HG02840 (cell line): ENCODE measurements at regions not wholly inside any gene's neighbourhood (a gene's known extent, or its start where the extent isn't known, plus 50 kb on each side); places are given as distances from the start of the nearest gene placed in this dataset.

Source experiments
- ATAC-seq: cut with Tn5 transposase; IDR thresholded peaks from one replicate; pipeline ENCODE4 v1.9.1; 2021; ENCODE audit warnings: mild to moderate bottlenecking, moderate library complexity, moderate number of reproducible peaks; ENCODE audit not compliant: unreplicated experiment, low FRiP score

DNA sequence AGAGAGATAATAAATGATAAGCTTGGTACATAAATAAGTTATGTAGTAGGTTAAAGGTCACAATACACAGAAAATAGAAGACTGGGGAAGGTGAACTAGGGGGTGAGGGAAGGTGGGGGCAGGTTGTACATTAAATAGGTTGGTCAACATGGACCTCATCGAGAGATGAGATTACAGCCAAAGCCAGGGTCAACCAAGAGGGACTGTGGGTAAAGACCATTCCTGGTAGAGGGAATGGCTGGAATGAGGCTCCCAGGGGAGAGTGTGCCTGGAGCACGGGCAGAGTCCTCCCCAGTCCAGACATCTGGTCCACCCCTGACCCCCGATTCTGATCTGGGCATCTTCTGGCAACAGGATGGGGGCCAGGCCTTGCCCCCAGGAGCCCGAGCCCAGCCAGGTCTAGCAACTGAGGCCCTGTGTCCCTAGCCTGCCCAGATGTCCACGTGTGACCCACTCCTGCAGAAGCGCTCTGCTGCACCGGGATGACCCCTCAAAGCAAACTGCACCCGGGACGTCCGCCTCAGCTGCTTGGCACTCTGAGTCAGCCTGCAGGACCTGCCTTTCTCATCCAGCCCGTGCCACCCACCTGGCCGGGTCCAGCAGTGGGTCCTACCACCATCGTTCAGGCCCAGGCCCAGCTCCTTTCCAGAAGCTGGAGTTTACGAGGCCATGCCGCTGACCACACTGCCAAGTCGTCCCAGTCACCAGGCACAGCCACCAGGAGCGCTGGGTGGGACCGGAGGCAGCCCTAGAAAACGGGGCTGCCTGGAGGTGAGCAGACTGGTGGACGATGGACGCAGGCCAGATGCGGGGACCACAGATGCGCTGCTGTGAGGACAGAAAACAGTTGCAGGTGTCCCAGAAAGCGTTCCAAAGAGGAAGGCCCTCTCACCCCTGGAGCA lies 56.2 kb upstream of the ID2 start:
- no peak for ATAC-seq

DNA sequence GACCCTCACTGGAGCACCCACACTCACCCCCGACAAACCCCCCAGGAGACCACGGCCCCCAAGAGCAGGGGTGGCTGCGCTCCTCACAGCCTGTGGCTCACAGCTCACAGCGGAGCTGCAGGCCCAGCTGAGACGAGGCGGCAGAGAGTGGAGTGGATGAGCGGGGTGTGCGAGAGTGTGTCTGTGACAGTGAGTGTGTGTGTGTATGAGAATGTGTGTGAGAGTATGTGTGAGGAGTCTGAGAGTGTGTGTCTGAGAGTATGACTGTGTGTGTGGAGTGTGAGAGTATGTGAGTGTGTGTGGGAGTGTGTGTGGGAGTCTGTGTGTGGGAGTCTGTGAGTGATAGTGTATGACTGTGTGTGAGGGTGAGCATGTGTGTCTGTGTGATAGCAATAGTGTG lies 55.3 kb upstream of the ID2 start:
- ATAC-seq, result no peak

DNA sequence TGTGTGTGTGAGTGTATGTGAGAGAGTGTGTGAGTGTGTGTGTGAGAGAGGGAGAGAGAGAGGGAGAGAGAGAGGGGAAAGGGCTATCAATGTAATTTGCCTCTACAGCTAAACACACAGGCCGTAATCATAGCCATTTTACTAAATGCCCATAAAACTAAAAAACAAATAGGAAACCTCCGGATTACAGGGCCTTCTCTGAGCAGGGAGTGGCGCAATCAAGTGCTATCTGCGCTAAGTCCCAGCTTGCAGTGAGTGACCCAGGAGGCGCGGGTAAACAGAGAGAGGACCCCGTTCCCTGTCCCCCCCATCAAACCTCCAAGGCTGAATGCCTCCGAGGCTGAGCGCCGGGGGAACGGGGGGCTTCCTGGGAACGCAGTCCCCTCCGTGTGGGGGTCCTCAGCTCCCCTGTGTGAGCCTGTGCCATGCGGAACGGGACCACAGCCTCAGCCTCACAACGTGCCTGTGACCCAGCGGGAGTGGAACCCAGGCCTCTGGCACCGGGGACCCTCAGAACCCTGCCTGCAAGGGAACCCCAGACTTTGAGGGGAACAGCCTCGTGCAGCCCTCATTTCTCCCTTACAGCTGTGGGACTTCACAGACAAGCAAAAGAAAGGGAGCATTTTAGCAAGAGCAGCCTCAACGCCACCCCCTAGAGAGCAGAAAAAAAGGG lies 54.7 kb upstream of the ID2 start:
- ATAC-seq, result no peak

DNA sequence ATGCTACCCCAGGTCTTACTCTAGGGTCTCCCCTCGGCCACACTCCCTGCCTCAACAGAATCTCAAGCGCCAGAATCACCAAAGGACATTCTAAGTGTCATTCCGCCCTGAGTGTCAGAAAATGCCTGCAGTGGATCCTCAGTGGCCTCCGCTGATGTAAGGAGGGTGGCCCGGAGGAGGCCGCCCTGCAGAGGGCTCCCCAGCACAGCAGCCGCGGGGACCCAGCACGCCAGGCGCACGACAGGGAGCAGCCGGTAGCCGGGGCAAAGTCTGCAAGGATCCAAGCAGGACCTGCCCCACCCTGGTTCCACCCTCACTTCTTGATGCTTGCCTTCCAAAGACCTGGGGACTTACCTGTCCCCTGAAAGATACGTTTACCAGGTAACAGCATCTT lies 54.2 kb upstream of the ID2 start:
- no peak for ATAC-seq

DNA sequence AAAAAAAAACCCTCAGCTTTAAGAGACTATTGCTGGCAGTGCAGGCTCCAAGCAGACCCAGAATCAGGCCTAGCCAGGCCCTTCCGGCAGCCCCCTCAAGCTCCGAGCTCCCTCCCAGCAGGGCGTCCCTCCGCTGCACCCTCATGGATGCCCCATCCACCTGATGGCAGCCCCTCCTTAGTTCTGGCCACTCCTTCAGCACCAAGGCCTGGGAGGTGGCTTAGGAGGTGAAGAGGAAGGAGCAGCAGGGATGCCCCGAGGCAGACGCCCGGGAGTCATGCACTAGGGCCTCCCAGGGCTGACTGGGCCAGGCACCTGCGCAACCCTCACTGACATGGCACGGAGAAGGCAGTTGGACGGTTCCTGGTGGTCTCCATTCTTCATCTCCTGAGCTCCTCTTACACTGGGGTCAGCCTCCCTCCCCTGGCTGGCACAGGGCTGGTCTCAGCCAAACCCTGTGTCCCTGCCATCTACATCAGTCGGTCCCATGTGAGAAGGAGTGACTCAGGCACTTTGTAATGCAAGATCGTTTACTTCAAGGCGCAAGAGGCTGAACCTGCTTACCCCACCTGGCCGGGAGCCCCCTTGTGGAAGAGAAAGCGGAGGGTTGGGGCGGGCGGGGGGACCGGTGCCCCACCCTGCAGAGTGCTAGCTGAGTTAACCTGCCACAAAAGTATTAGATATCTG lies 53.5 kb upstream of the ID2 start:
- no peak for ATAC-seq

DNA sequence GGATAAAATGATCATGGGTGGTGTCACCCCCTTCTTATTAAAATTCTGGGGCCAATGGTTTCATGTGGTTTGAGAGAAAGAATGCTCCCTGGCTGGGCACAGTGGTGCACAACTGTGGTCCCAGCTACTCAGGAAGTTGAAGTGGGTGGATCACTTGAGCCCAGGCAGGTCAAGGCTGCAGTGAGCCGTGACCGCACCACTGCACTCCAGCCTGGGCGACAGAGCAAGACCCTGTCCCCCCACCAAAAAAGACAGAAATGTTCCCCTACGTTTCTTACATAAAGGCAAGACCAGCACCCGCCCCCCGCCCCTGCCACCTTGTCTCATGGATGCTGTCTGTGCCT lies 53.0 kb upstream of the ID2 start:
- ATAC-seq, result no peak

DNA sequence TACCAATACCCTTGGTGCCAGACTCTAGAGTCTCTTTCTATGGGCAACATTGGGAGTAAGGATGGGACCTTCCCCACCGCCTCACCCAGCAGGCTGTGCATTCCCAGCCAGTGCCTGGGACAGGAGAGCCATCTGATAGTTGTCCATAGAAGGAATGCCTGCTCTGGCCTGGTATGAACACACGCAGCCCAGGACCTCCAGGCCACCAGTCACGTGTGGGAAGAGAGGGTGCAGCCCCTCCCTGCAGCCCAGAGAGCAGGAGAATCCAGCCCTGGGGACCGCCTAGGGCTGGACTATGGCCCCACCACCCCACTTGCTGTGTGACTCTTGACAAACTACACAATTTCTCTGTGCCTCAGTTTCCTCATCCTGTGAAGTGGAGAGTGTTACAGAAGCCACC lies 52.5 kb upstream of the ID2 start:
- ATAC-seq, result no peak

DNA sequence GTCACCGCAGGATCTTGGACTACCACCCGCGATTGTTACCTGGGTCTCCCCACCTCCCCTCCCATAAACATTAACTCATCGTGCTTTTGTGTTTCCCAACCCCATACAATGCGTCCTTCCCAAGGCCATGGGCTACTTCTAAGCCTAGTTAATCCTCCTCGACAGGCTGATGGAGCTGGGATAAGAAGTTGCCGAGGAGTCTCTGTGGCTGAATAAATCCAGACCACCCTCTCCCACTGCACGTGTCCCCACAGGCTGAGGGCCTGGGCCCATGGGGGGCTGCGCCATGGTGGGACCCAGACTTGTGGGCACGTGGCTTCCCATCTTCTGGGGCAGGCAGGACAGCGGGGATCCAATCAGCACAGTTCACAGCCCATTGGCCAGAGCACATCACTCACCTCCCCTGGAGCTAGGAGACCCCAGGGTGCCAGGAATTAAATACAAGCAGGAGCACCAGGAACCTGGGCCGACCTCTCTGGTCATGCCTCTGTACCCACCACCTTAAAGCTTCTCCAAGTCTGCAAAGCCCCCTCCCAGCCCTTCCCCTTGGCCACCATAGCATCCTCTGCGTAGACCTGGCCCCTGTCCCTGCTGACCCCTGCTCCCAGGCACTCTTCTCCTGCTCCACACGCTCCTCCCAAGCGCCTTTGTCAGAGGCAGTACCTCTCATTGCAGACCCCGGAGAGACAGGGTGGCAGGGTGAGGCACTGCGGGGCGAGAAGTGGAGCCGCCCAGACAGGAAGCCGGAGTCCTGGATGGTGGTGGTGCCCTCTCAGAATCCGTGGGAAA lies 51.0 kb upstream of the ID2 start:
- ATAC-seq, result no peak

DNA sequence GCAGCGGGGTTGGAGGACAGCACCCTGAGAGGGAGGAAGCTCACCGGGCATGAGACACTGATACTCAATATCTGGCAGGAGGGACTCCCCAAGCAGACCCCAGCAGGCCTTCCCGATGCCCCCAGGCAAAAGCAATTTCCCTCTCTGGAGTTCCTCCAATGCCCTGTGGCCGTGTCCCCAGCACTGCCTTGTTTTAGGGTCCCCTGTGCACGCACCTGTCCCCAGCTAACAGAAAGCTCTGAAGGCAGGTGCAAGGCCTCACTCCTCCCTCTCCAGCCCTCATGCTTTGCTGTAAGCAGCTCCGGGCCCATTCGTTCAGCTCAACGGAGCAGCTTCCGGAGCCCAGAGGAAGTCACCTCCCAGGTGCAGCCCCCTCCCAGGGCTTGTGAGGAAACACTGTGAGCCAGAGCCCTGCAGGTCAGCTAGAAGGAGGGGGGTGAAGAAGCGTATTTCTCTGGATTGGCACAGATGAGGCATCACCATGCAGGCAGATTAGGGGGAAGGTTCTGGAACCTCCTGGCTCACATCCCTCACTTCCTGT lies 50.3 kb upstream of the ID2 start:
- ATAC-seq, result no peak
